Activated naive CD4-positive, alpha-beta T cell treated with anti-CD3 and anti-CD28 coated beads, Interleukin-2, amount 50 U/mL, for 16 hours (primary cell): ENCODE measurements at regions not wholly inside any gene's neighbourhood (a gene's known extent, or its start where the extent isn't known, plus 50 kb on each side); places are given as distances from the start of the nearest gene placed in this dataset.
"Not testable (repeated sequence)": the region's sequence is repeated elsewhere in the genome, so short reads cannot be mapped to it uniquely, and the experiment has no call there.

ENCODE experiments used
- DNase-seq: peaks from one replicate; pipeline ENCODE4 v3.0.0-alpha.2; 2020

DNA sequence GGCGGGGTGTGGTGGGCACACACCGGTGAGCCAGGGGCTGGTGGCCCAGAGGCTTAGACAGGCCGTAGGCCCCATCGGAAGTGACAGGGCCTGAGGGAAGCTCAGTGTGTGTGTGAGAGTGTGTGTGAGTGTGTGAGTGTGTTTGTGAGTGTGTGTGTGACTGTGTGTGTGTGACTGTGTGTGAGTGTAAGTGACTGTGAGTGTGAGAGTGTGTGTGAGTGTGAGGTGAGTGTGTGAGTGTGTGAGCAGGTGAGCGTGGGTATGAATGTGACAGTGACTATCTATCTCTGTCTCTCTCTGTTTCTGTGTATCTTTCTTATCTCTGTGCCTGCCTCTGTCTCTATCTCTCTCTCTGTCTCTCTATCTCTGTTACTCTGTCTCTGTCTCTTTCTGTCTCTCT, 171.6 kb downstream of the TMEM121 start:
- DNase-seq = not testable (repeated sequence)

DNA sequence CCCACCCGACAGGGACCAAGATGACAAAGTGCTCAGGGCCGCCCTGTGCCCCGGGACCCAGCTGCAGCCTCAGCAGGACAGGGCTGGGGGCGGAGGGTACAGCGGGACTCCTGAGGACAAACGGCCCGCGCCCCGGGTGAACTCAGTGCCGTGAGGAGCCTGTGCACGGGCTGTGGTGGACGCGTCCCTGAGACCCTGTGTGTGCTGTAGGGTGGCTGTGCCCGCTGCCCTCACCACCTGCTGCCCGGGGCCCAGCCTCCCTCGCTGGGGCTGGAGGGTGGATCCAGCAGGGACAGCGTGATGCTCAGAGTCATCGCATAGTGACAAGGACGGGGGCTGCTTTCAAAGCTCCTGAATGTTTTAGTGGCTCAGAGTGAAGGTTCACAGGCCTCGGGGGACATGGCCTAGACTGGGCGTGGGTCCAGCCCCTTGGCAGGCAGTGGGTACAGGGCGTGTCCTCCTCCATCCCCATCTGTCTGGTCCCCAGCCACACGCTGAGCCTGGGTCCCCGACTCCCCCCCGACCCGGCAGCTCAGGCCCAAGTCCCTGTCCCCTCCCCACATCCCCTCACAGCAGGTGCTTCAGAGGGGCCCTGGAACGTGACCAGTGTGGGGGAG, 172.7 kb downstream of the TMEM121 start:
- not testable (repeated sequence) for DNase-seq

DNA sequence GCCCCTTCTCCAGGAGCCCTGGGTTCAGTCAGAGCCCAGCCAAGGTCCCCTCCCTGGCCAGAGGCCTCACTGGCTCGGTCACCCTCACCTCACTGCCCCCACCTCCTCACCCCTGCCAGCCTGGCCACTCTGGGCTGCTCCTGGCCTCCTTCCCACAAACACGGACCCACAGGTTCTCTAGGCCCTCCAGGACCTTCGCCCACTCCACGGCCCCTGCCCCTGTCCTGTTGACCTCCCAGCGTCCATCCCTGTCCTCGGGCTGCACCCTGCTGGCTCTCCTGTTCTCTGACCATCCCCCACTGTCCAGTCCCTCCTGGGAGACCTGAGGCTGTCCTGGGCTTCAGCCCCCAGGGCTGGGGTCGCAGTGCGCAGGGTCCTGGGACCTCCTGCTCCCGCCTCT, 173.3 kb downstream of the TMEM121 start:
- DNase-seq = not testable (repeated sequence)

DNA sequence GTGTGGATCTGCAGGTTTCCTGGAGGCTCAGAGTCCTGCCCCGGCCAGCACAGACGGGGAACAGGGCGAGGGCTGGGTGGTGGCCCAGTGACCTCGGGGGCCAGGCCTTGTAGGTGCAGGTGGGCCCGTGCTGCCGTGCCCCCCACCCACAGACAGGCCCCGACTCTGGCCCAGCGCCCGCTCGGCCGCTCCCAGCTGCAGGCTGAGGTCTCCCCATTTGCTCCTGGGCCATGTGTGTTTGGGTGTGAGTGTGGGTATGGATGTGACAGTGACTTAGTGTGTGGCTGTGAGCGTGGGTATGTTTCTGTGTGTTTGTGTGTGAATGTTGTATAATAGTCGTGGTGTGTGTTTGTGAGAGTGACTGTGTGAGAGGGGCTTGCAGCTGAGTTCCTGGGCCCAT, 173.8 kb downstream of the TMEM121 start:
- DNase-seq = not testable (repeated sequence)

DNA sequence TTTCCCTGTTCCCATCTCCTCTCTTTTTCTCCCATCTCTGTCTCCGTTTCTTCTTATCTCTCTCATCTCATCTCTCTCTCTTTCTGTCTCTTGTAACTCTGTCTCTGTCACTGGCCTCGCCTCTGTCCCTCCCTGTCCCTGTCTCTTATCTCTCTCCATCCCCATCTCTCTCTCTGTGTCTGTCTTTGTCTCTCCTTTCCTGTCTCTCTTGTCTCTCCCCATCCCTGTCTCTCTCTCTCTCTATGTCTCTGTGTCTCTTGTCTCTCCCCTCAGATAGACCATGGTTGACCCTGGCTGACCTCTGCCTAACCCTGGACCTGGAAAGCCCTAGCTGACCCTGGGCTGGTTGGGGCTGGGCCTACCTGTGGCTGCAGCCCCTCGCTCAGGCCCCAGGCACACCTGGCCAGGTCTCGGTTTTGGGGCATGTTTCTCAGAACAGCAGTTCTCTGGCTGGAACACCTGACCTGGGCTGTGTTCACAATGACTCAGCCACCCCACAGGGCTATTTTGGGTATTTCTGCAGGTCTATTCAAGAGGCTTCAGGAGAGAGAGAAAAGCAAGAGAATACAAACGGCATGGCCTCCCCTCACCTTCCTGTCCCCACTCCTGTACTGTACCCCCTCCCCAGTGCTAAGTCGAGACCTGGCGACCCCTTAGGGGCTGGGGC, 174.4 kb downstream of the TMEM121 start:
- no peak for DNase-seq

GRCh38 chr14:105701456-105702274, 175.3 kb downstream of the TMEM121 start:
- DNase-seq = no peak

GRCh38 chr14:105702275-105702817, 176.0 kb downstream of the TMEM121 start:
- no peak for DNase-seq

GRCh38 chr14:105703044-105703665, 176.8 kb downstream of the TMEM121 start:
- DNase-seq = not testable (repeated sequence)

DNA sequence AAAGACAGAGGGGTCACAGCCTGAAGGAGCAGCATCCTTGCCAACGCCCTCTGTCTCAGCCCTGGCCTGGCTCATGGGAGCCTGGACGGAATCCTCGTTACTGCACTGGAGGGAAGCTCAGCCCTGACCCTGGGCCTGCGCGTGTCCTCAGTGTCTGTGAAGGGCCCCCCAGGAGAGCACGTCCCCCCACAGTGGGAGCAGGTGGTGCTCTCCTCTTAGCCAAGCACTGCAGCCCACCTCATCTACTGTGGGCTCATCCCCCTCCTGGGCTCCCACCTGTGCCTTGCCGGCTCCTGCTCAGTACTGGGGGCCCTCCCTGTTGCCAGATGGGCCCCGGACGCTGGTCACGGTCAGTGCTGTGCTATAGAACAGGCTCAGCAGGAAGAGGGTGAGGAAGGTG, 177.7 kb downstream of the TMEM121 start:
- not testable (repeated sequence) for DNase-seq

- DNase-seq = not testable (repeated sequence)
These were observed 178.1 kb downstream of the TMEM121 start for GRCh38 chr14:105704492-105704891.

DNA sequence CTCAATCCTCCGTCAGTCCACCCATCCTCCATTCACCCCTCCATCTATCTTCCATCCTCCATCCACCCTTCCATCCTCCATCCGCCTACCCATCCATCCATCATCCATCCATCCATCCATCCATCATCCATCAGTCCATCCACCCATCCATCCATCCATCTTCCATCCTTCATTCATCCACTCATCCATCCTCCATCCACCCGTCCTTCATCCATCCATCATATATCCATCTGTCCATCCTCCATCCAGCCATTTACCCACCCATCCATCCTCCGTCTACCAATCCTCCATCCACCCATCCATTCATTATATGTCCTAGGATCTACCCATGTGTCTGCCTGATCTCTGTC, 179.1 kb downstream of the TMEM121 start:
- DNase-seq = not testable (repeated sequence)

GRCh38 chr14:105705862-105706700, 179.7 kb downstream of the TMEM121 start:
- not testable (repeated sequence) for DNase-seq

DNA sequence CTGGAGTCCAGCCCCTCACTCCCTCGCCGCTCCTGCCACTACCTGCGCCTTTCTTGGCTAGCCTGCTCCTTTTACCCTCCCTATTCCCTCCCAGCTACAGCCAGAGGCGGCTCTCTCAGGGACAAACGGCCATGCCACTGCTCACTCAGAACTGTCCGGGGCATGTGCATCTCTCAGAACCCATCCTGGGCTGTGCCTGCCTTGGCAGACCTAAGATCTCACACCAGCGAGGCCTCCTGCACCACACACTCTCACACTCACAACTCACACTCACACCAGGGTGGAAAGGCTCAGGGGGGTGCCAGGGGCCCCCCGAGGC, 180.3 kb downstream of the TMEM121 start:
- DNase-seq = not testable (repeated sequence)

DNA sequence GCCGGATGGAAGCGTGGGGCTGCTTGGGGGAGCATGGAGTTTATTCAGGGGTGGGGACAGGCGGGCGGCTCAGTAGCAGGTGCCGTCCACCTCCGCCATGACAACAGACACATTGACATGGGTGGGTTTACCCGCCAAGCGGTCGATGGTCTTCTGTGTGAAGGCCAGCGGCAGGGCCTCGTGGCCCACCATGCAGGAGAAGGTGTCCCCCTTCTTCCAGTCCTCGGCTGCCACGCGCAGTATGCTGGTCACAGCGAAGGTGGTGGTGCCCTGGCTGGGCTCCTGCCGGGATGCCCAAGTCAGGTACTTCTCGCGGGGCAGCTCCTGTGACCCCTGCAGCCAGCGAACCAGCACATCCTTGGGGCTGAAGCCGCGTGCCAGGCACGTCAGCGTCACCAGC, 180.7 kb downstream of the TMEM121 start:
- DNase-seq = not testable (repeated sequence)

DNA sequence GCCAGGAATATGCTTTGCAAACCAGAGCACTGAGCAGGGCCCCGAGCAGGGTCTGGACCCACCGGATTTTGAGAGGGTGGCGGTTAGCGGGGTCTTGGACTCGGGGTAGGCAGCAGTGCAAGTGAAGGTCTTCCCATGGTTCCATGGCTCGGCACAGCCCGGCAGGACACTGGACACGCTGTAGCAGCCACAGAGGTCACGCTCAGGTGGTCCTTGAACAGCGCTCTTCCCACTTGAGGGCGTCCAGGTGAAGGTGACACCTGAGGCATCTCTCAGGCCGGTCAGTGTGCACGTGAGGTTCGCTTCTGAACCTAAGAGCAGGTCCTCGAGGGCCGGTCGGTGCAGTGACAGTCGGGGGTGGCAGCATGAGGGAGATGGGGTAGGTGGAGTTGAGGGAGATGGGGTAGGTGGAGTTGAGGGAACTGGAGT, 181.4 kb downstream of the TMEM121 start:
- not testable (repeated sequence) for DNase-seq

- not testable (repeated sequence) for DNase-seq
These were observed 182.1 kb downstream of the TMEM121 start for GRCh38 chr14:105708251-105709134.

GRCh38 chr14:105709281-105710118, 183.1 kb downstream of the TMEM121 start:
- no peak for DNase-seq

DNA sequence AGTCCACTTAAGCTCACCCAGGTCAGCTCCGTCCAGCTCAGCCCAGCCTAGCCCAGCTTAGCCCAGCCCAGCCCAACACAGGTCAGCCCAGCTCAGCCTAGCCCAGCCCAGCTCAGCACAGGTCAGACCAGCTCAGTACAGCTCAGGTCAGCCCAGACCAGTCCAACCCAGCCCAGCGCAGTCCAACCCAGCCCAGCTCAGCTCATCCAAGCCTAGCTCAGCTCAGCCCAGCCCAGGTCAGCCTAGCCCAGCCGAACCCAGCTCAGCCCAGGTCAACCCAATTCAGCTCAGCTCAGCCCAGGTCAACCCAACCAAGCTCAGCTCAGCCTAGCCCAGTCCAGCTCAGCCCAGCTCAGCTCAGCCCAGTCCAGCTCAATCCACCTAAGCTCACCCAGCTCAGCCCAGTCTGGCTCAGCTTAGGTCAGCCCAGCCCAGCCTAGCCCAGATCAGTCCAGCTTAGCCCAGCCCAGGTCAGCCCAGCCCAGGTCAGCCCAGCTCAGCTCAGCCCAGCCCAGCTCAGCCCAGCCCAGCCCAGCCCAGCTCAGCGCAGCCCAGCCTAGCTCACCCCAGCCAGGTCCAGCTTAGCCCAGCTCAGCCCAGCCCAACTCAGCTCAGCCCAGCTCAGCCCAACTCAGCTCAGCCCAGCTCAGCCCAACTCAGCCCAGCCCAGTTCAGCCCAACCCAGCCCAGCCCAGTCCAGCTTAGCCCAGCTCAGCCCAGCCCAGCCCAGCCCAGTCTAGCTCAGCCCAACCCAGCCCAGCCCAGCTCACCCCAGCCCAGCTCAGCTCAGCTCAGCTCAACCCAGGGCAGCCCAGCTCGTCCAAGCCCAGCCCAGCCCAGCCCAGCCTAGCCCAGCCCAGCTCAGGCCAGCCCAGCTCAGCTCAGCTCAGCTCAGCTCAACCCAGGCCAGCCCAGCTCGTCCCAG, 184.0 kb downstream of the TMEM121 start:
- no peak for DNase-seq

DNA sequence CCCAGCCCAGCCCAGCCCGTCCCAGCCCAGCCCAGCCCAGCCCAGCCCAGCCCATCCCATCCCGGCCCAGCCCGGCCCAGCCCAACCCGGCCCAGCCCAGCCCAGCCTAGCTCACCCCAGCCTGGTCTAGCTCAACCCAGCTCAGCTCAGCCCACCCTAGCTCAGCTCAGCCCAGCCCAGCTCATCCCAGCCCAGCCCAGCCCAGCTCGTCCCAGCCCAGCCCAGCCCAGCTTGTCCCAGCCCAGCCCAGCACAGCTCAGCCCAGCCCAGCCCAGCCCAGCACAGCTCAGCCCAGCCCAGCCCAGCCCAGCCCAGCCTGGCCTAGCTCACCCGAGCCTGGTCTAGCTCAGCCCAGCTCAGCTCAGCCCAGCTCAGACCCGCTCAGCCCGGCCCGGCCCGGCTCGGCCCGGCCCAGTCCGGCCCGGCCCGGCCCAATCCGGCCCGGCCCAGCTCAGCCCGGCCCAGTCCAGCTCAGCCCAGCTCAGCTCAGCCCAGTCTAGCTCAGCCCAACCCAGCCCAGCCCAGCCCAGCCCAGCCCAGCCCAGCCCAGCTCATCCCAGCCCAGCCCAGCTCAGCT, 184.7 kb downstream of the TMEM121 start:
- no peak for DNase-seq
